GM12878 (cell line): ENCODE measurements at regions not wholly inside any gene's neighbourhood (a gene's known extent, or its start where the extent isn't known, plus 50 kb on each side); places are given as distances from the start of the nearest gene placed in this dataset.

Experiments
- CTCF ChIP-seq, 3 experiments: IDR thresholded peaks in 2 of 3; conservative IDR thresholded peaks in 1 of 3; 2 replicates each; pipeline ENCODE4 v1.5.1; 2011; ENCODE audit warnings: low read depth in 3 of 3, low read length in 3 of 3, mild to moderate bottlenecking in 3 of 3, control low read depth in 2 of 3, moderate library complexity in 2 of 3, inconsistent platforms in 1 of 3, mixed read lengths in 1 of 3; ENCODE audit not compliant: control insufficient read depth in 2 of 3, insufficient read depth in 1 of 3; ENCODE audit errors: extremely low read depth in 1 of 3
- ETV6 ChIP-seq, 2 experiments: fragments of 450-650 bp in 1 of 2; IDR thresholded peaks in 1 of 2; conservative IDR thresholded peaks in 1 of 2; 2 replicates each; pipeline ENCODE4 v1.6.1; 2014; ENCODE audit warnings: antibody characterized with exemption in 1 of 2, borderline replicate concordance in 1 of 2, low read depth in 1 of 2, mild to moderate bottlenecking in 1 of 2, moderate library complexity in 1 of 2
- HDAC6 ChIP-seq: fragments of 200-600 bp; sonication (generic); IDR thresholded peaks from one replicate; pipeline ENCODE4 v1.8.0; 2017; ENCODE audit warnings: antibody characterized with exemption; ENCODE audit not compliant: unreplicated experiment
- NR2F1 ChIP-seq: fragments of 450-650 bp; conservative IDR thresholded peaks from 2 replicates; pipeline ENCODE4 v1.6.1; 2017; ENCODE audit warnings: mild to moderate bottlenecking
- POLR2A ChIP-seq: IDR thresholded peaks from 2 replicates; pipeline ENCODE4 v1.6.1; 2011; ENCODE audit warnings: low read depth, mild to moderate bottlenecking, low read length
- POLR2AphosphoS5 ChIP-seq: IDR thresholded peaks from 2 replicates; pipeline ENCODE4 v1.6.1; 2011; ENCODE audit warnings: mild to moderate bottlenecking, low read length, inconsistent platforms
- RAD21 ChIP-seq: IDR thresholded peaks from 2 replicates; pipeline ENCODE4 v1.6.1; 2011; ENCODE audit warnings: mild to moderate bottlenecking, low read depth, low read length, moderate library complexity; ENCODE audit not compliant: insufficient read depth
- SRF ChIP-seq, 2 experiments: IDR thresholded peaks; 2 replicates each; pipeline ENCODE4 v1.6.1; 2011; ENCODE audit warnings: low read depth in 2 of 2, low read length in 2 of 2, mild to moderate bottlenecking in 1 of 2, moderate library complexity in 1 of 2
- TBL1XR1 ChIP-seq: IDR thresholded peaks from 2 replicates; pipeline ENCODE4 v1.6.1; 2012; ENCODE audit warnings: low read depth, low read length, improper control_type of control experiment
- YY1 ChIP-seq: IDR thresholded peaks from 2 replicates; pipeline ENCODE4 v1.6.1; 2011; ENCODE audit warnings: low read depth, mild to moderate bottlenecking, low read length
- ZNF24 ChIP-seq: fragments of 450-650 bp; IDR thresholded peaks from 2 replicates; pipeline ENCODE4 v1.6.1; 2017; ENCODE audit warnings: antibody characterized with exemption, mild to moderate bottlenecking
- ZSCAN29 ChIP-seq: fragments of 450-650 bp; IDR thresholded peaks from 2 replicates; pipeline ENCODE4 v1.6.1; 2017; ENCODE audit warnings: mild to moderate bottlenecking, moderate library complexity
- TF ChIP-seq, protein P1 (sequence below): IDR thresholded peaks from 2 replicates; pipeline ENCODE4 v1.6.1; 2012; ENCODE audit warnings: low read depth, low read length, improper control_type of control experiment
- TF ChIP-seq, protein P2 (sequence below): fragments of 450-650 bp; IDR thresholded peaks from 2 replicates; pipeline ENCODE4 v1.6.1; 2017; ENCODE audit warnings: low read depth, mild to moderate bottlenecking, moderate library complexity

DNA sequence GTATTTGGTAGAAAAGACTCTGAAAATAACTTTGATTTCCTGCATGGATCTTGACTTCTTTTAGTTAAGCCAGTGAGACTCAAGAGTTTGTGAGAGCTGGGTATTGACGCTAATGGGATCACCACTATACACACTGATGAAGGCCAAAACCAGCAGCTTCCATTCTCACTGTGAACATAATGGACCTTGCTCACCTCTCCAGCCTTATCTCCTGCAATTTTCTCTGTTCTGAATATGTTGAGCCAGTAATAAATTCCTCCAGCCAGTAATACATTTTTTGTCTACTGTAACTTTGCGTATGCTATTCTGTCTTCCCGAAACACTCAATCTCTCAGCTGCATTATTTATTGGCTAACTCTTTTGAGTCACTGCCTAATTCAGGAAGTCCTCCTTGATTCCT is 111.6 kb upstream of the PPP2R5A start:
- TF ChIP-seq HDAC6, result no peak
- no peak for TF ChIP-seq POLR2A
- TF ChIP-seq, protein P1, sequence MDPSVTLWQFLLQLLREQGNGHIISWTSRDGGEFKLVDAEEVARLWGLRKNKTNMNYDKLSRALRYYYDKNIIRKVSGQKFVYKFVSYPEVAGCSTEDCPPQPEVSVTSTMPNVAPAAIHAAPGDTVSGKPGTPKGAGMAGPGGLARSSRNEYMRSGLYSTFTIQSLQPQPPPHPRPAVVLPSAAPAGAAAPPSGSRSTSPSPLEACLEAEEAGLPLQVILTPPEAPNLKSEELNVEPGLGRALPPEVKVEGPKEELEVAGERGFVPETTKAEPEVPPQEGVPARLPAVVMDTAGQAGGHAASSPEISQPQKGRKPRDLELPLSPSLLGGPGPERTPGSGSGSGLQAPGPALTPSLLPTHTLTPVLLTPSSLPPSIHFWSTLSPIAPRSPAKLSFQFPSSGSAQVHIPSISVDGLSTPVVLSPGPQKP, result no peak
- TF ChIP-seq, protein P2, sequence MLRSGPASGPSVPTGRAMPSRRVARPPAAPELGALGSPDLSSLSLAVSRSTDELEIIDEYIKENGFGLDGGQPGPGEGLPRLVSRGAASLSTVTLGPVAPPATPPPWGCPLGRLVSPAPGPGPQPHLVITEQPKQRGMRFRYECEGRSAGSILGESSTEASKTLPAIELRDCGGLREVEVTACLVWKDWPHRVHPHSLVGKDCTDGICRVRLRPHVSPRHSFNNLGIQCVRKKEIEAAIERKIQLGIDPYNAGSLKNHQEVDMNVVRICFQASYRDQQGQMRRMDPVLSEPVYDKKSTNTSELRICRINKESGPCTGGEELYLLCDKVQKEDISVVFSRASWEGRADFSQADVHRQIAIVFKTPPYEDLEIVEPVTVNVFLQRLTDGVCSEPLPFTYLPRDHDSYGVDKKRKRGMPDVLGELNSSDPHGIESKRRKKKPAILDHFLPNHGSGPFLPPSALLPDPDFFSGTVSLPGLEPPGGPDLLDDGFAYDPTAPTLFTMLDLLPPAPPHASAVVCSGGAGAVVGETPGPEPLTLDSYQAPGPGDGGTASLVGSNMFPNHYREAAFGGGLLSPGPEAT, result no peak
- TF ChIP-seq YY1, result no peak
- no peak for TF ChIP-seq POLR2AphosphoS5
- TF ChIP-seq CTCF (IDR thresholded peaks at IDR 0.05 in 2 of 3, conservative IDR thresholded peaks at IDR 0.05 in 1 of 3; ENCODE audit: control insufficient read depth in 2 of 3, extremely low read depth in 1 of 3, insufficient read depth in 1 of 3, low read depth in 3 of 3, low read length in 3 of 3), result no peak
- no peak for TF ChIP-seq RAD21
- no peak for TF ChIP-seq ZSCAN29
- no peak for TF ChIP-seq ZNF24
- no peak for TF ChIP-seq ETV6 (conservative IDR thresholded peaks at IDR 0.05 in 1 of 2, IDR thresholded peaks at IDR 0.05 in 1 of 2; ENCODE audit: borderline replicate concordance in 1 of 2, low read depth in 1 of 2)
- no peak for TF ChIP-seq SRF (IDR thresholded peaks at IDR 0.05; ENCODE audit: low read depth in 2 of 2, low read length in 2 of 2)
- TF ChIP-seq NR2F1, result no peak
- TF ChIP-seq TBL1XR1, result no peak
